ENCODE measurements at regions not wholly inside any gene's neighbourhood (a gene's known extent, or its start where the extent isn't known, plus 50 kb on each side); places are given as distances from the start of the nearest gene placed in this dataset.

- DNase-seq, result no peak
Measured at GRCh38 chr14:34238610-34239009, 223.4 kb downstream of the SPTSSA start.

- no peak for DNase-seq
Measured at GRCh38 chr14:34237677-34238076, 224.4 kb downstream of the SPTSSA start.

- DNase-seq, result no peak
Measured at GRCh38 chr14:34237081-34237480, 225.0 kb downstream of the SPTSSA start.

GRCh38 chr14:34235643-34236300 lies 226.3 kb downstream of the SPTSSA start:
- DNase-seq, result no peak

- no peak for DNase-seq
Measured at GRCh38 chr14:34234258-34234657, 227.8 kb downstream of the SPTSSA start.

- no peak for DNase-seq
Measured at GRCh38 chr14:34233619-34234018, 228.4 kb downstream of the SPTSSA start.

GRCh38 chr14:34232790-34233189 lies 229.2 kb downstream of the SPTSSA start:
- no peak for DNase-seq

GRCh38 chr14:34231626-34232025 lies 230.4 kb downstream of the SPTSSA start:
- DNase-seq, result no peak

- no peak for DNase-seq
Measured at GRCh38 chr14:34229140-34229539, 232.9 kb downstream of the SPTSSA start.

- DNase-seq, result no peak
Measured at GRCh38 chr14:34228650-34228976, 233.4 kb downstream of the SPTSSA start.

- peak; percentile 86 for DNase-seq
Measured at GRCh38 chr14:34227834-34228649, 234.0 kb downstream of the SPTSSA start.

GRCh38 chr14:34224221-34224620 lies 237.8 kb downstream of the SPTSSA start:
- no peak for DNase-seq

GRCh38 chr14:34223373-34224148 lies 238.5 kb downstream of the SPTSSA start:
- no peak for DNase-seq

- no peak for DNase-seq
Measured at GRCh38 chr14:34222867-34223266, 239.2 kb downstream of the SPTSSA start.

GRCh38 chr14:34222122-34222521 lies 239.9 kb downstream of the SPTSSA start:
- no peak for DNase-seq

GRCh38 chr14:34220921-34221320 lies 241.1 kb downstream of the SPTSSA start:
- DNase-seq, result no peak

GRCh38 chr14:34220378-34220706 lies 241.7 kb downstream of the SPTSSA start:
- DNase-seq, result no peak

- DNase-seq, result no peak
Measured at GRCh38 chr14:34219661-34220377, 242.2 kb downstream of the SPTSSA start.

- DNase-seq, result no peak
Measured at GRCh38 chr14:34218881-34219280, 243.2 kb downstream of the SPTSSA start.

GRCh38 chr14:34214961-34215360 lies 247.1 kb downstream of the SPTSSA start:
- no peak for DNase-seq

- no peak for DNase-seq
Measured at GRCh38 chr14:34213332-34213731, 248.7 kb downstream of the SPTSSA start.

- DNase-seq, result no peak
Measured at GRCh38 chr14:34212172-34212929, 249.7 kb downstream of the SPTSSA start.

- no peak for DNase-seq
Measured at GRCh38 chr14:34211732-34212131, 250.3 kb downstream of the SPTSSA start.
